ENCODE measurements at regions not wholly inside any gene's neighbourhood (a gene's known extent, or its start where the extent isn't known, plus 50 kb on each side); places are given as distances from the start of the nearest gene placed in this dataset.
"Not testable (repeated sequence)": the region's sequence is repeated elsewhere in the genome, so short reads cannot be mapped to it uniquely, and the experiment has no call there.

- Histone ChIP-seq H3K4me1 (ENCODE audit: insufficient read depth, low read length, poor library complexity, severe bottlenecking) (no peaks in the 10 kb centered on the region), H3F3A (ENCODE audit: low read depth) (no peaks in the 10 kb centered on the region), H2AFZ (ENCODE audit: low read length) (no peak overlapping the region), H3K36me3 (ENCODE audit: insufficient read depth, low read length) (no peaks in the 10 kb centered on the region), H3K9me3 (ENCODE audit: insufficient read depth, low read depth, low read length) (no peaks in the 10 kb centered on the region), H3K9ac (ENCODE audit: low read depth, low read length, poor library complexity, severe bottlenecking) (no peak overlapping the region), H3K27me3 (ENCODE audit: insufficient read depth, low read length, poor library complexity, severe bottlenecking) (no peaks in the 10 kb centered on the region), H3K4me2 (ENCODE audit: low read depth, low read length, poor library complexity, severe bottlenecking) (no peak overlapping the region), H4K20me1 (ENCODE audit: insufficient read depth, low read length, poor library complexity, severe bottlenecking) (no peaks in the 10 kb centered on the region), H3K4me3 (ENCODE audit: low read length, poor library complexity, severe bottlenecking) (no peak overlapping the region), H3K9me2 (replicated peaks; ENCODE audit: low read depth, low read length) (no peaks in the 10 kb centered on the region), H3K79me2 (ENCODE audit: insufficient read depth, low read length) (no peaks in the 10 kb centered on the region)
- TF ChIP-seq EZH2phosphoT487 (IDR thresholded peaks at IDR 0.05; ENCODE audit: borderline replicate concordance): no peak
- no peak for TF ChIP-seq CTCF (conservative IDR thresholded peaks at IDR 0.05; ENCODE audit: low read length)
Measured at GRCh38 chr9:28464481-28465216, 891.4 kb upstream of the C9orf72 start.

GRCh38 chr9:28471261-28471660 is 898.0 kb upstream of the C9orf72 start:
- TF ChIP-seq EZH2phosphoT487 (IDR thresholded peaks at IDR 0.05; ENCODE audit: borderline replicate concordance) (no peak), CTCF (conservative IDR thresholded peaks at IDR 0.05; ENCODE audit: low read length) (no peak)
- H2AFZ ChIP-seq (ENCODE audit: low read length): no peak overlapping the region
- no peaks in the 10 kb centered on the region for H3K27me3 ChIP-seq (ENCODE audit: insufficient read depth, low read length, poor library complexity, severe bottlenecking)
- H3F3A ChIP-seq (ENCODE audit: low read depth): no peaks in the 10 kb centered on the region
- H3K4me2 ChIP-seq (ENCODE audit: low read depth, low read length, poor library complexity, severe bottlenecking): no peak overlapping the region
- H3K79me2 ChIP-seq (ENCODE audit: insufficient read depth, low read length): no peaks in the 10 kb centered on the region
- no peaks in the 10 kb centered on the region for H3K36me3 ChIP-seq (ENCODE audit: insufficient read depth, low read length)
- H3K9me3 ChIP-seq (ENCODE audit: insufficient read depth, low read depth, low read length): no peaks in the 10 kb centered on the region
- H3K4me3 ChIP-seq (ENCODE audit: low read length, poor library complexity, severe bottlenecking): no peak overlapping the region
- no peak overlapping the region for H3K9ac ChIP-seq (ENCODE audit: low read depth, low read length, poor library complexity, severe bottlenecking)
- H4K20me1 ChIP-seq (ENCODE audit: insufficient read depth, low read length, poor library complexity, severe bottlenecking): no peaks in the 10 kb centered on the region
- H3K9me2 ChIP-seq (replicated peaks; ENCODE audit: low read depth, low read length): no peaks in the 10 kb centered on the region
- H3K4me1 ChIP-seq (ENCODE audit: insufficient read depth, low read length, poor library complexity, severe bottlenecking): no peaks in the 10 kb centered on the region

GRCh38 chr9:28487561-28487960 is 914.3 kb upstream of the C9orf72 start:
- no peak overlapping the region for H3K9ac ChIP-seq (ENCODE audit: low read depth, low read length, poor library complexity, severe bottlenecking)
- H3K27me3 ChIP-seq (ENCODE audit: insufficient read depth, low read length, poor library complexity, severe bottlenecking): no peaks in the 10 kb centered on the region
- no peak overlapping the region for H3K4me3 ChIP-seq (ENCODE audit: low read length, poor library complexity, severe bottlenecking)
- no peaks in the 10 kb centered on the region for H3K4me1 ChIP-seq (ENCODE audit: insufficient read depth, low read length, poor library complexity, severe bottlenecking)
- H3F3A ChIP-seq (ENCODE audit: low read depth): no peaks in the 10 kb centered on the region
- H3K9me3 ChIP-seq (ENCODE audit: insufficient read depth, low read depth, low read length): no peaks in the 10 kb centered on the region
- H3K9me2 ChIP-seq (replicated peaks; ENCODE audit: low read depth, low read length): no peaks in the 10 kb centered on the region
- no peak for TF ChIP-seq EZH2phosphoT487 (IDR thresholded peaks at IDR 0.05; ENCODE audit: borderline replicate concordance)
- H3K4me2 ChIP-seq (ENCODE audit: low read depth, low read length, poor library complexity, severe bottlenecking): no peak overlapping the region
- no peaks in the 10 kb centered on the region for H3K36me3 ChIP-seq (ENCODE audit: insufficient read depth, low read length)
- no peaks in the 10 kb centered on the region for H3K79me2 ChIP-seq (ENCODE audit: insufficient read depth, low read length)
- H2AFZ ChIP-seq (ENCODE audit: low read length): no peak overlapping the region
- H4K20me1 ChIP-seq (ENCODE audit: insufficient read depth, low read length, poor library complexity, severe bottlenecking): no peaks in the 10 kb centered on the region

GRCh38 chr9:28491121-28491520 is 917.8 kb upstream of the C9orf72 start:
- no peaks in the 10 kb centered on the region for H3K79me2 ChIP-seq (ENCODE audit: insufficient read depth, low read length)
- TF ChIP-seq CTCF (conservative IDR thresholded peaks at IDR 0.05; ENCODE audit: low read length): no peak
- no peak for TF ChIP-seq EZH2phosphoT487 (IDR thresholded peaks at IDR 0.05; ENCODE audit: borderline replicate concordance)
- no peak overlapping the region for H3K4me2 ChIP-seq (ENCODE audit: low read depth, low read length, poor library complexity, severe bottlenecking)
- no peaks in the 10 kb centered on the region for H3F3A ChIP-seq (ENCODE audit: low read depth)
- no peaks in the 10 kb centered on the region for H4K20me1 ChIP-seq (ENCODE audit: insufficient read depth, low read length, poor library complexity, severe bottlenecking)
- no peaks in the 10 kb centered on the region for H3K27me3 ChIP-seq (ENCODE audit: insufficient read depth, low read length, poor library complexity, severe bottlenecking)
- H3K4me3 ChIP-seq (ENCODE audit: low read length, poor library complexity, severe bottlenecking): no peak overlapping the region
- no peaks in the 10 kb centered on the region for H3K4me1 ChIP-seq (ENCODE audit: insufficient read depth, low read length, poor library complexity, severe bottlenecking)
- no peaks in the 10 kb centered on the region for H3K9me3 ChIP-seq (ENCODE audit: insufficient read depth, low read depth, low read length)
- no peaks in the 10 kb centered on the region for H3K36me3 ChIP-seq (ENCODE audit: insufficient read depth, low read length)
- no peaks in the 10 kb centered on the region for H3K9me2 ChIP-seq (replicated peaks; ENCODE audit: low read depth, low read length)
- H3K9ac ChIP-seq (ENCODE audit: low read depth, low read length, poor library complexity, severe bottlenecking): no peak overlapping the region
- no peak overlapping the region for H2AFZ ChIP-seq (ENCODE audit: low read length)

- H3F3A ChIP-seq (ENCODE audit: low read depth); H3K36me3 ChIP-seq (ENCODE audit: insufficient read depth, low read length); H3K27me3 ChIP-seq (ENCODE audit: insufficient read depth, low read length, poor library complexity, severe bottlenecking); H3K79me2 ChIP-seq (ENCODE audit: insufficient read depth, low read length); H3K9ac ChIP-seq (ENCODE audit: low read depth, low read length, poor library complexity, severe bottlenecking); H3K4me3 ChIP-seq (ENCODE audit: low read length, poor library complexity, severe bottlenecking); H2AFZ ChIP-seq (ENCODE audit: low read length); H3K9me3 ChIP-seq (ENCODE audit: insufficient read depth, low read depth, low read length); H3K9me2 ChIP-seq (replicated peaks; ENCODE audit: low read depth, low read length); H4K20me1 ChIP-seq (ENCODE audit: insufficient read depth, low read length, poor library complexity, severe bottlenecking); H3K4me2 ChIP-seq (ENCODE audit: low read depth, low read length, poor library complexity, severe bottlenecking); H3K4me1 ChIP-seq (ENCODE audit: insufficient read depth, low read length, poor library complexity, severe bottlenecking): not testable (repeated sequence)
Measured at GRCh38 chr9:28498168-28498567, 924.9 kb upstream of the C9orf72 start.

All from Loucy (cell line).